HG03442 (cell line): ENCODE measurements at regions not wholly inside any gene's neighbourhood (a gene's known extent, or its start where the extent isn't known, plus 50 kb on each side); places are given as distances from the start of the nearest gene placed in this dataset.
"Not testable (repeated sequence)": the region's sequence is repeated elsewhere in the genome, so short reads cannot be mapped to it uniquely, and the experiment has no call there.

ENCODE experiments used
- ATAC-seq: cut with Tn5 transposase; IDR thresholded peaks from one replicate; pipeline ENCODE4 v1.9.1; 2021; ENCODE audit warnings: mild to moderate bottlenecking, moderate library complexity; ENCODE audit not compliant: unreplicated experiment

DNA sequence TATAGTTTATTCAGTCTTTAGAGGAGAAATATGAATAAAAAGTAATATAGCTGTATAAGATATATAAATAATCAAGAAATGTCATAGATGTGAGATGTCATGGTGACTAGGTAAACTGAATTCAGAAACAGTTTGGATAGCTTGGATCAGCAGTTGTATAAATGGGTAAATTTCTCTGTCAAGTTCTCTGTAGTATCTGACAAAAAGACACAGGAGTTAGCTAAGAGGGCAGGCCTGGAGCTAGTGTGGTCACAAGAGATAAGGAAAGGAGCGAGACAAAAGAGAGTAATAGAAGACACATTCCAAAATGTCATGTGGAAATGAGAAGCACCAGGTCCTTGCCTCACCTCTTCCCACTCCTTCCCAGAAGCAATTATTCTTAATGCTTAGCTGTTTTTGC is 349.0 kb downstream of the LMO7 start:
- ATAC-seq = no peak

DNA sequence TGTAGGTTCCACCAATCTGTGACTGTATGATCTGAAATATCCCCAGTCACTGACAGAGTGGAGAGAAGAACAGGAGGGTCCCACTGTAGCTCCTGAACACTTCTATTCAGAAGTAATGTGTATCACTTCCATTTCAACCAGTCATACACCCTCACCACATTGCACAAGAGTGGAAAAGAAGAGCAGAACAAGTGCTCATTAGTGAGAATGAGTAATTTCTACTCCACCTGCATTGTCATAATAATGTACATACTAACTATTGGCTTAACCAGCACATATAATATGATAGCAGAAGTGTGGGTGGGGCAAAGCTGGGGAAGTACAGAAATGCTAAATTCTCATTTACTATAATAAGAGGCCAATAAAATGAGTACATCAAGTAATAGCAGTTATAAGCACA is 342.7 kb downstream of the LMO7 start:
- no peak for ATAC-seq

DNA sequence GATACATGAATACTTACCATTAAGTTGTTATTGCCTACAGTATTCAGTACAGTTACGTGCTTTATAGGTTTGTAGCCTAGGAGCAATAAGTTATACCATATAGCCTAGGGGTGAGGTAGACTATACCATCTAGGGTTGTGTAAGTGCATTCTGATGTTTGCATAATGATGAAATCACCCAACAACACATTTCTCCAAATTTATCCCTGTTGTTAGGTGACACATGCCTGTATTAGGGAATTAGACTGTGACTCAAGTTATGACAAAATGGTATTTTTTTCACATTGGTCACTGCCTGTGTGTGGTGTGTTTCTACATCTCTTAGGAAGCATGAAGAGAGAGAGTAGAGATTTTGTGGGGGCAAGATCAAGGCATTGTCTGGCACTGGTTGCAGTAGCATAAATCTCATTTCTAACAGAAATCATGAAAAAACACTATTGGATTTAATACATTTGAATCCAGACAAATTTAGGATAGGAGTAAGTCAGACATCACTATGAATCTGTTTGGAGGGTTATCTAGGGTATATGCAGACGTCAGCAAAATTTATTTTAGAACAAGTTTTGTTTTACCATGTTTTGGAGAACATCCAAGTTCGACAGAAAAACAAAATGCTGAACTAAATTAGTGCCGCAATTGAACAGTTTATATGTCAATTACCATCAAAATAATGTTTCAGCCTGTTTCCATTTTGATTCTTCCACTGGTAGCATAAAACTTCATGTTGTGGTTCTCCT is 332.1 kb downstream of the LMO7 start:
- no peak for ATAC-seq

DNA sequence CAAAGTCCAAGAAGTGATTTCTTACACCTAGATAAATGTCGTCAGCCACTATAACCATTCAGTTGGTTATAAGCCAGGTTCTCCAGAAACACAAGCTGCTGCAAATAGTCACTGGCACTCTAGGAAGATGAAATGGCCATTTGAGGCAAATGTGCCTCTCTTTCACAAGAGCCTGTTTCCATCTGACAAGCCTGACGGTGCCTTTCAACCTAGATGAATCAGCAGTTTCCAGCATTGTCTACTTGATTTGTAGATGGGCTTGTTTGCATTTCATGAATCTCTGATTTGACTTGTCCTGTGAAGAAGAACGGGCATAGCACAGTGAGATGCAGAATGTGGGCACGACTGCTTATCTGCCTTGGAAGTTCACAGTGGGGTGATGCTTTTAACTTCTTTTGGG is 327.2 kb downstream of the LMO7 start:
- ATAC-seq = no peak

DNA sequence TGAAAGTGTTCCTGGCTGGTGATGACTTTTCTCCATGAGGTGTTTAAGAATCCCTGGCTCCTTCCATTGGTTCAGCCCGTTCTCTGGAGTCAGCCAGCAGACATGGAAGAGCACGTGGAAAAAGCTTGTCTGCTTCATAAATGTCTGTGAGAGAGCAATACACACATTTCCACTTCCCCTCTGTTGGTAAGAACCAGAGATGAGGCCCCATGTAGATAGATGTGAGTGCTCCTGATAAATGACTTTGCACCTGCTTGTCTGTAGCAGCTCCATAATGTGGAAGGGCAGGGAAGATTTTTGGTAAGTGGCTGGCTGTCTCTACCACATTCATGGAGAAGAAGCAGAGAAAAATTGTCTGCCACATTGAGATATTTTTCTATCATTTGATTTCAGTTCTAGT is 325.8 kb downstream of the LMO7 start:
- no peak for ATAC-seq

DNA sequence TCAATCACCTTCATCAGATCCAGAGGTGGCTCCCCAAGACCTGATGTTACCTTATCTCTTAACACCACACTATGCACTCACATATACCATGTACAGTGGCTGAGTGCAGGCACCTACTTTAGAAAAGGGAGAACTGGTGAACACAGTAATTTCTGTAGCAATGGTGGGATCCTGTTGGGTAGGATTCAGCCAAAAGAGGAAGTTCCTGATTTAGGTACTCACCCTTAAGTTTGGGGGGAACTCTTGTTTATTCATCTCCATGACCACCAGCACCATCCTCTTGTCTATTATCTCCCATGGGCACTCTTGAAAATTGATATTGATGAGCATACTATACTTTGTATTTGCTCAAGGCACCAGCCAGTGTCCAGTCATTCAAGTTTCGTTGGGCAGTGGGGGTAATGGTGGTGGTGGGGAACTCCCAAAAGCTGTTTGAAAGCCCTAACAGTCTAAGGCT is 324.4 kb downstream of the LMO7 start:
- peak; percentile 98 for ATAC-seq

DNA sequence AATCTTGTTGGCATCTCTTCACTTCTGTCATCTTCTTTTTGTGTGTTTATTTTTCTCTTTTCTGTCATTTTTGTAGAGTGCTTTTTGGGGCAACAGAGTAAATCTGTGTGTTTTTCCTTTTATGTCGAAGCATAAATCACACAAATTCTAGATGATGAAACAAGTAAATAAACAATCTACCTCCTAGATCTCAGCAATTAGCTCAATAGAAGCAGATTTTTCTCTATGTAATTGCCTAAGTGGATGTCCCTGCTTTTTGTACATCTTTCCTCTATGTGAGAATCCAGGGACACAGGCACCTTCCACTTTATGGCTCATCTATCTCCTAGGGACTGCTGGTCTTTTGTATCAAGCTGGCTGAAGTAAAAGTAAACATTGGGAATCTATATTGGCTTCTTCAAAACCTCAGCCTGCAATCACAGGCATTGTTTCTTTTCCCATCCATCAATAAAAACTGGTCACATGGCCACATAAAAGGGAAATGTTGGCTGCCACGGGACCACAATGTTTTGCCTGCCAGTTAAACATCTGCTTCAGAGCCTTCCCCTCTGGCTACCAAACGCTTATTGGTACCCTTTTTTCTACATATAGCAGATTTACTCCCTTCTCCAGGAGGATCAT is 323.8 kb downstream of the LMO7 start:
- peak; percentile 8 for ATAC-seq

DNA sequence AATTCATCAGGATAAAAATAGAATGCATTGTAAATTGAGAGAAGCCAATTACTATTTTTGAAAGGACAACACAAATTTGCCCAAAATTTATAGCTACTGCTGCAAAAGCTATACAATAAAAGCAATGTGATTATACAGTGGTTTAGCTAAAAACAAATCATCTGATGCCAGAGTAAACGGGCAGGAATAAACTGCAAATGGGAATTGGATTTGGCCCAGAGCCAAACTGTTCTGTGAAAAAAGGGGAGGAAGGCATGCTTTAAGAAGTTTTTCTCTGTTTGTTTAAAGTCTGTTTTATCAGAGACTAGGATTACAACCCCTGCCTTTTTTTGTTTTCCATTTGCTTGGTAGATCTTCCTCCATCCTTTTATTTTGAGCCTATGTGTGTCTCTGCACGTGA is 317.5 kb downstream of the LMO7 start:
- not testable (repeated sequence) for ATAC-seq

DNA sequence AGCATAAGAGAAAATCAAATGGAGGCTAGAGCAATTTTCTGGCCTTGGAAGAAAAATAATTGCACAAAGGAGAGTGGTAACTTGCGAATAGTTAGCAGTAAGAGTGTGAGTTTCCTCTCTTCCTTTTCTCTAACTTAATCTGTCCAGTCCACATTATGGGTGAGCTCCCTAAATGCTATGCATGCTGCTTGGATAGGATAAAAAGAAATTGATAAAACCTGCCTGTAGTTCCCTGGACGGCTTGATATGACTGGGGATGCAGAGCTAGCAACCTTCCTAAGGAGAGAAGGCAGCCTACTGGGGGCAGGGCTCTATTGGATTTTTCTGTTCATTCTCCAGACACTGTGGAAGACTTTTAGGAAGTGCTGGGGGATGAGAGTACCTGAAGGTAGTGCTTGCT is 311.3 kb downstream of the LMO7 start:
- no peak for ATAC-seq

DNA sequence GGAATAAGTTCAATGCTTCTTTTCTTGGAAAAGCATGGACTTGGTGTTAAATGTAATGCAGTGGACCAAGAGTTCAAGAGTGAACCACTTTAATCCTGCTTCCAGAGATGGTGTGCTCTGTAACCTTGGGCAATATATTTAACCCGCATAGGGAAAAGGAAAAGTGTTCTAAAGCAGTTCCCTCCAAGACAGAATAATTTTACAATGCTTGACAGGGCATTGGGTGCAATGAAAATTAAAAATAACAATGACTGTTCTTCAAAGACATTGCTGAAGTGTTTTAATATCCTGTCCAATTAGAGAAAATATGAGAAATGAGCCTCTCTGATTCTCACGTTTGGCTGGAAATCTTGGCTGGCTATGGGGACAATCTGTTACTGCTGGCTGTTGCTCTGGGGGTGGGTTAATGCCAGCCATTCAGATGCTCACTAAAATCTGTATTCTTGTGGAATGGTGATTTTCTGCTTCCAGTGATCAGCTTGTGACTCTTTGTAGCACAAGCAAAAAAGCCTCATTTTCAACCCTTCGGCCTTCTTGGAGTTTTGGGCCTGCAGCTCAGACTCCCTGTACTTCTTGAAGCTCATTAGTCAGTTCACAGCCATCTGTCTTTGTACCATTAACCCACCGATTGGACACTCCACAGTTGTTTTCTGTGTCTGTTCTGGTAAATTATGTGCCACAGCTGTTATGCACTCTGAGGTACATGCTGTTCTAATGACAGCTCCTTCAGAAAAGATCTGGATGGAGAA is 310.6 kb downstream of the LMO7 start:
- no peak for ATAC-seq

DNA sequence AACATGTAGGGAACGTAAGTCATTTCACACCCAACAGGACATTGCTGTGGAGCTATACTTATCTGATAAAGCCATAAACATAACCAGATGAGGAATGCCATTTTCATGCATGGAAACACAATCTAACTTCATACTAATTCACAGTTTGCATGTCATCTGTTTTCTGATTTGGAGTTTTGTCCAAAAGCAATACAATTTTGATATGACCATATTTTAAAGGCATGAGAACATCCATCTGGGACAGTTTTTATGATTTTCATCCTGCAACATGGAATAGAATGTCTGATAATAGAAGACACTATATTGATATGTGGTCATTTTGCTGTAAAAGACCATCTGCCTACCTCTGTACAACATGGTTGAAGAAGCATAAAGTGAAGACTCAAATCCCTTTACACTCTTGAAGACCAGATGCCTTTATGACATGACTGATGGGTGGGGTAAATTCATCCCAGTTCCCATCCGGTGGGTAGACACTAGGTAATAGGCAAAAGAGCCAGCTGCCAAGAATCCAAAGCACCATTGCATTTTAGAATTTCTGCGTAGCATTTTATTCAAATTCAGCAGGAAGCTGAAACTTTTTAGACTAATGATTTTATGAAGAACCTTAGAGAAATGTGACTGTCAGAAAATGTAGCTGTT is 309.8 kb downstream of the LMO7 start:
- no peak for ATAC-seq

DNA sequence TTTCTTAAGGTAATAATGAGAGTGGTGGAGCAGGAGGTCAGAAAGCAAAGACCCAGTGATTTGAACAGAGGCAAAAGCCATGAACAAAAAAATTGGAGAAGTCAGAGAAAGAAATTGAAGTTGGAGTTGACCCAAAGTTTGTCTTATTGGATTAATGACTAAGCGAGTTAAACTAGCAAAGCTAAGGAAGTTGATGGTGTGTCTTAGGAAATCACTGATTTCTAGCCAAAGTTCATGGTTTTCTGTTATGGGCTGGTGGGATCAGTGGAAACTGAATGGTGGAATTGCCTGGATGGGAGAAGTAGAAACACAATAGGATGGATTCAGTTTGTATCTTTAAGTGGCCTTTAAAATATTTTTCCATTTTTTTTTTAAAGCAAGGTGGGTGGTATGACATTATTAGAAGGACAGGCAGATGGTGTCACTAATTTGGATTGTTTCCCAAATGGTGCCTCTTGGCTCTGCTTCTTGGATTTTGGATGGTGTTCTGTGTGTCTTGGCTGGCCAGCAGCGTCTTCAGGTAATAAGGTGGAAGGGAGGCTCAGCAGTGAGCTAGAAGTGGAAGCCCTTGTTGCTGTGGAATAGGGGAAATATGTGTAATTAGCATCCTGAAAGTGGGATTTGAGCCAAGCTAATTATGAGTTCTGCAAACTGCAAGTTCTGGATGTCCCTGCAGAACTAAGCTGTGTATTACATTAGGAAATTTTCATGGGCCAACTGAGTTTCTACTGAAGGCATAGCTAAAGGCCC is 302.9 kb downstream of the LMO7 start:
- ATAC-seq = no peak

DNA sequence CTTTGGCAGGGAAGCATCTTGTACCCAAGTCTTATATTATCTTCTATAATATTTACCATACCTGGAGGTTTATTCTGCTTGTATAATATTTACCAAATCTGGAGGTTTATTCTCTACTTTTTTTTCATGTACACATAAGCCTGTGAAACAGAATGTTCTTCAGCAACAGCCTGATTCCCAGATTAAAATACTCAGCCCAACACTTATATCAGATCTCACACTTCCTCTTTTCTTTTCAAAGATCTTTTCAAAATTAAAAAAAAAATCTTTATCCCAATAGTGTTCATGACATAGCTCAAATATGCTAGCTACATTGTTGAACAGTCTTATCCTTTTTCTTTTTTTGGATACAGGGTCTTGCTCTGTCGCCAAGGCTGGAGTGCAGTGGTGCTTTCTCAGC is 300.7 kb downstream of the LMO7 start:
- ATAC-seq = no peak

DNA sequence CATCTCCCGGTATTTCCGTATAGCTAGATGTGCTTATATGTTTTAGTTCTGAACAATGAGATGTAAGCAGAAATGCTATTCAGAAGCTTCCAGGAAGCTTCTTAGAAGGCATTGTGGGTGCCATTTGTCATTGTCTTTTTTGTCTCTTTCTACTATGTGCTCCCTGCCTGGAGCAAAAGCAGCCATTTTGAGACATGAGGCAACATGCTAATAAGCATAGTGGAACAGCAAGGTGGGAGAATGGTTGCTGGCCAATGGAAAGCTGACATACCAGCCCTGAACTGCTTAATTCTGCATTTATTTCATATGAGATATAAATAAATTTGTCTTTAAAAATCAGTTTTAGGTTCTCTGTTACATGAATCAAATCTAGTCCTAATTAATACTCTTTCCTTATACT is 299.7 kb downstream of the LMO7 start:
- ATAC-seq = no peak

DNA sequence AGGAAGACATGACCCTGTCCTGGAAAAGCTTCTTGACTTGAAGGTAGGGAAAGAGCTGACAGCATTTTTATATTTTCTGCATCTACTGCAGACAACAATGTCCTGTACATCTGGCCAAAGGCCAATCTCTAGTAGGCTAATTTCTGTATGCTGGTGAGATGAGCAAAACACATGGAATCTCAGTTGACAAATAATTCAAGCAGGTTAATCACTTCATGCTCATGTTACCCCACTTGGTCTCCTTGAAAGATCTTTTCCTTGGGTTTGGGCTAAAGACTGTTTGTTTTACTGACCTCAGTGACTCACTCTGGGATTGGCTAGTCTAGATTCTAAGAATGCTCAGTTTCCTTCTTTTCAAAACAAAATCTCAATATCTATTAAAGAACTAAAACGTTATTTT is 298.8 kb downstream of the LMO7 start:
- no peak for ATAC-seq

DNA sequence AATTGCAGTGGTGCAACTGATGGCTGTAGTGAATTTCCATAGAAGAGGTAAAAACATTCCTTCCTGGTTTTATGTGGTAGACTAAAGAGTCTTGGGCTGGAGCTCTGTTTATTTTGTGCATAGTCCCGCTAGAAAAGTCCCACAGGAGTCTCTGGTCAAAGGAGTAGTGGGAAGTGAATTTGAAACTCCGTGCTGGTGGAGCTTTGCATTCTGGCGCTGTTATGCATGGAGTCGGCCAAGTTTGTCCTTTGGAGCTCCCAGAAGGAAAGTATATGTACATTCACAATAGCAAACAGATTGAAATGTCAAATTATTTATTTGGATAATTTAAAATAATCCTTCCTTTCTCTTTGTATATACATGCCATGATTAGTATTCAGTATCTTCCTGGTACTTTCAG is 296.5 kb downstream of the LMO7 start:
- ATAC-seq = no peak

DNA sequence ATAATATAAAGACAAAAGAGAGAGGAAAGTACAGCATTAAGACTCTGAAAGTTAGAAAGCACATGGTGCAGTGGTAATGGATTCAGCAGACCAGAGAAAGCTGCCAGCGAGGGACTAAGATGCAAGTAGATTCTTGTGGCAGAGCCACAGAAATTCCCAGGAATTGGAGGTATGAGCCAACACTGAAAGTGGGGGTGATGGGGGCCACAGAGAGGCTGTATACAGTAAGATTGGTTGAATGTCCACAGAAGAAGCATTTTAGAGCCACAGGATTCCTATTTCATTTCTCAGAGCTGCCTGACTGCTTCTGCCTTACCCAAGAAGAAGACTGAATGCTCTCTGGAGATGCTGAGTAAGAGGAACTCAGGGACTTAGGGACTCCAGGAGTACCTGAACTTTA is 295.0 kb downstream of the LMO7 start:
- ATAC-seq = no peak

DNA sequence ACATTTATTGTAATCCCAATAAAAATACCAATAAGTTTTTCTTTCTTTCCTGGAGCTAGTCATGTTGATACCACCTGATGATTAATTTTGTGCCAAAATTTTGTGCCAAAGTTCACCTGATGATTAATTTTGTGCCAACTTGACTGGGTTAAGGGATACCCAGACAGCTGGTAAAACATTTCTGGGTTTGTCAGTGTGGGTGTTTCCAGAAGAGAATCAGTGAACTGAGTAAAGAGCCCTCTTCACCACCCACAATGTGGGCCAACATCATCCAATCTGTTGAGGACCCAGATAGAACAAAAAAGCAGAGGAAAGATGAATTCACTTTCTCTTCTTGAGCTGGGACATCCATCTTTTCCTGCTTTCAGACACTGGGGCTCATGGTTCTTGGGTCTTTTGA is 292.9 kb downstream of the LMO7 start:
- ATAC-seq = no peak

DNA sequence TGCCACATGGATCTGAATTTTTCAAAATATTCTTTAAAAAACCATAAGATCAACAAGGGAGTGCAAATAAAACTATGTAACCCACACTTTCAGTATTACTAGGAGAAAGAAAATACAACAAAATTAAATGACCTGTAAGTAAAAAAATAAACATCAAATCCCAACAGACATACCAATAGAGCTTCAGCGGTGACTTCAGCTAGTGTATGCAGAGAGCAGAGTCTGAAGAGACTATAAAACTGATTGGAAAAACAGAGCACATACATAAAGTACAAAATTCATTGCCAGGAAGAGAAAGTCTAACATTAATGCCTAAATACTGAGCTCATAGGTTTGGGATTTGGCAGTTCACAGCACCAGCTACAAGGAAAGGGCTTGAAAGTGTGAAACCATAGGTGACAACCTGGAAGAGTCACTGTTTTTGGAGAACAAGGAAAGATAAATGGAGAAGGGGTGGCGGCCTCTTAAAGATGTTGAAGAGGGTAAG is 291.1 kb downstream of the LMO7 start:
- no peak for ATAC-seq

DNA sequence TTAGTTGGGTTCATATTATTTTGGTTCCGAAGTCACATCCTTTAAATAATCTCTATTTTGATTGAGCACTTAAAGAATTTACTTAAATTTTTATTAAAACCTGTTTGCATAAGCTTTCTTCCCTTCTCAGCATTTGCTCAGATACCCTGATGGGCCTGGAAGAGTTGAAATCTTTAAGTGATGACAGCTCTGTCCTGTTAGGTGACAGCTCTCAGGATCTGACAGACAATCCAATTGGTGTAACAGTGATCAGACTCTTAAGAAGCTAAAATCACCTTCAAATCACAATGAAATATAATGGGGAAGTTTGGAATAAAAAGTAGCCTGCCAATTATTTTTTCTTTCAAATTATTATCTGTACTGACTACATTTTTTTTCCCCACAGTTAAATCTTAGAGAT is 284.4 kb downstream of the LMO7 start:
- ATAC-seq = no peak
